IMR-90 (cell line): ENCODE measurements at regions not wholly inside any gene's neighbourhood (a gene's known extent, or its start where the extent isn't known, plus 50 kb on each side); places are given as distances from the start of the nearest gene placed in this dataset.

ENCODE experiments used
- ATAC-seq: fragments of 200-7000 bp; cut with Tn5 transposase; 2 replicates; pipeline ENCODE4 v1.9.1; 2020; ENCODE audit warnings: low read depth, mild to moderate bottlenecking, moderate library complexity
- BruUV-seq: library from RNA; stranded (reverse); fragments of 400-500 nt; replicated peaks from 2 replicates; lab custom pipeline; 2021; lab: Mats Ljungman, UMichigan
- CTCF ChIA-PET: fragments of 300-600 bp; formaldehyde crosslinking; extraction: SDS; loops from one replicate; lab custom pipeline; 2021; ENCODE audit warnings: antibody characterized with exemption; lab: Yijun Ruan, JAX
- POLR2A ChIA-PET: fragments of 300-600 bp; sonication (Branson Sonifier 250); formaldehyde crosslinking; loops from one replicate; lab custom pipeline; 2022; ENCODE audit warnings: antibody characterized with exemption; ENCODE audit not compliant: unreplicated experiment; lab: Charles Lee
- DNase-seq: peaks from one replicate; pipeline ENCODE4 v3.0.0; 2013
- H2AFZ ChIP-seq: replicated peaks from 2 replicates; pipeline ENCODE3; 2013; ENCODE audit warnings: low read length, mild to moderate bottlenecking; ENCODE audit not compliant: poor library complexity
- H2AK5ac ChIP-seq: 2 replicates; pipeline ENCODE4 v1.6.1; 2013; ENCODE audit warnings: low read depth, low read length, inconsistent platforms
- H2AK9ac ChIP-seq: replicated peaks from 2 replicates; pipeline ENCODE3; 2013; ENCODE audit warnings: mild to moderate bottlenecking, low read depth, low read length, moderate library complexity; ENCODE audit not compliant: poor library complexity
- H2BK120ac ChIP-seq: 2 replicates; pipeline ENCODE4 v1.6.1; 2013; ENCODE audit warnings: low read depth, low read length, inconsistent platforms
- H2BK15ac ChIP-seq: 3 replicates; pipeline ENCODE4 v1.6.1; 2013; ENCODE audit warnings: low read depth, low read length, inconsistent platforms
- H2BK20ac ChIP-seq: 2 replicates; pipeline ENCODE4 v1.6.1; 2013; ENCODE audit warnings: low read depth, mild to moderate bottlenecking, inconsistent platforms, low read length, moderate library complexity
- H2BK5ac ChIP-seq: 2 replicates; pipeline ENCODE4 v1.6.1; 2013; ENCODE audit warnings: mild to moderate bottlenecking, low read depth, low read length, inconsistent platforms; ENCODE audit not compliant: poor library complexity, severe bottlenecking
- H3K14ac ChIP-seq: replicated peaks from 2 replicates; pipeline ENCODE4 v1.6.1; 2013; ENCODE audit warnings: low read depth, low read length, inconsistent platforms
- H3K18ac ChIP-seq: 2 replicates; pipeline ENCODE4 v1.6.1; 2013; ENCODE audit warnings: low read depth, low read length, control low read depth
- H3K23ac ChIP-seq: 2 replicates; pipeline ENCODE4 v1.6.1; 2013; ENCODE audit warnings: low read depth, low read length, inconsistent platforms
- H3K27ac ChIP-seq: 2 replicates; pipeline ENCODE4 v1.5.1; 2013; ENCODE audit warnings: mild to moderate bottlenecking, control low read depth, low read length; ENCODE audit not compliant: insufficient read depth
- H3K27me3 ChIP-seq: 2 replicates; pipeline ENCODE4 v1.6.1; 2013; ENCODE audit warnings: low read length; ENCODE audit not compliant: control insufficient read depth, insufficient read depth
- H3K36me3 ChIP-seq: 2 replicates; pipeline ENCODE4 v1.6.1; 2013; ENCODE audit warnings: low read length, mixed read lengths; ENCODE audit not compliant: control insufficient read depth, insufficient read depth
- H3K4ac ChIP-seq: 2 replicates; pipeline ENCODE4 v1.6.1; 2013; ENCODE audit warnings: low read depth, low read length, inconsistent platforms
- H3K4me1 ChIP-seq: 2 replicates; pipeline ENCODE4 v1.6.1; 2013; ENCODE audit warnings: low read length, mixed read lengths; ENCODE audit not compliant: control insufficient read depth, insufficient read depth
- H3K4me2 ChIP-seq: 2 replicates; pipeline ENCODE4 v1.6.1; 2013; ENCODE audit warnings: low read depth, mild to moderate bottlenecking, control low read depth, low read length, moderate library complexity
- H3K4me3 ChIP-seq: 2 replicates; pipeline ENCODE4 v1.5.1; 2013; ENCODE audit warnings: low read depth, mild to moderate bottlenecking, control low read depth, low read length, moderate library complexity; ENCODE audit not compliant: insufficient read depth
- H3K56ac ChIP-seq: 2 replicates; pipeline ENCODE4 v1.6.1; 2013; ENCODE audit warnings: low read length, inconsistent platforms; ENCODE audit not compliant: insufficient read depth; ENCODE audit errors: extremely low read depth
- H3K79me1 ChIP-seq, 2 experiments: 2 replicates each; pipeline ENCODE4 v1.6.1; 2013; ENCODE audit warnings: low read length in 2 of 2, inconsistent platforms in 1 of 2, low read depth in 1 of 2
- H3K9ac ChIP-seq: 2 replicates; pipeline ENCODE4 v1.6.1; 2013; ENCODE audit warnings: low read depth, low read length, control low read depth
- H3K9me1 ChIP-seq: 2 replicates; pipeline ENCODE4 v1.6.1; 2013; ENCODE audit warnings: low read length, inconsistent platforms; ENCODE audit not compliant: insufficient read depth
- H3K9me3 ChIP-seq: 2 replicates; pipeline ENCODE4 v1.6.1; 2013; ENCODE audit warnings: low read length; ENCODE audit not compliant: control insufficient read depth, insufficient read depth
- H4K20me1 ChIP-seq: 2 replicates; pipeline ENCODE4 v1.6.1; 2013; ENCODE audit warnings: low read length, inconsistent platforms; ENCODE audit not compliant: insufficient read depth
- H4K5ac ChIP-seq: 2 replicates; pipeline ENCODE4 v1.6.1; 2013; ENCODE audit warnings: mild to moderate bottlenecking, low read depth, low read length, control low read depth
- H4K8ac ChIP-seq, 2 experiments: 2 replicates each; pipeline ENCODE4 v1.6.1; 2013; ENCODE audit warnings: low read depth in 2 of 2, low read length in 2 of 2, control low read depth in 1 of 2, inconsistent platforms in 1 of 2
- H4K91ac ChIP-seq: 2 replicates; pipeline ENCODE4 v1.6.1; 2013; ENCODE audit warnings: low read depth, low read length, inconsistent platforms; ENCODE audit not compliant: insufficient read depth
- CHD1 ChIP-seq: IDR thresholded peaks from 2 replicates; pipeline ENCODE4 v1.6.1; 2012; ENCODE audit warnings: low read depth, low read length, improper control_type of control experiment
- MAFK ChIP-seq: IDR thresholded peaks from 2 replicates; pipeline ENCODE4 v1.6.1; 2012; ENCODE audit warnings: low read depth, low read length, improper control_type of control experiment
- SMC3 ChIP-seq: fragments of 150-350 bp; IDR thresholded peaks from 2 replicates; pipeline ENCODE4 v1.6.1; 2016; ENCODE audit warnings: low read depth, mild to moderate bottlenecking, antibody characterized with exemption, low read length, moderate library complexity
- WGBS, 2 experiments: methylation state at CpG; one replicate each; pipeline versions ENCODE4 v1.1.5 to v1.1.7; 2013; ENCODE audit warnings: missing lambda C conversion rate in 2 of 2; ENCODE audit not compliant: insufficient read length in 1 of 2; ENCODE audit errors: extremely low coverage in 2 of 2; 5-methylcytosine and 5-hydroxymethylcytosine counted together
- dilution Hi-C: fragments of 300-500 bp; cut with HindIII; formaldehyde crosslinking; loops from one replicate; pipeline ENCODE4 v1.14.3; 2018; ENCODE audit warnings: low sequenced_read_pairs; ENCODE audit not compliant: unreplicated experiment
- in situ Hi-C: fragments of 300-500 bp; cut with MboI; formaldehyde crosslinking; loops from 3 replicates; pipeline ENCODE4 v1.14.3; 2019; ENCODE audit warnings: low sequenced_read_pairs, inconsistent platforms, mixed read lengths
- intact Hi-C: fragments of 100-400 bp; cut with micrococcal nuclease; formaldehyde crosslinking; loops from 2 replicates; pipeline ENCODE4 v1.10.0; 2022

GRCh38 chr3:163476179-163476578 is 1602.1 kb downstream of the SI start:
- H3K23ac ChIP-seq, result no peak overlapping the region
- no peak overlapping the region for H3K4me3 ChIP-seq
- no peak overlapping the region for H2AFZ ChIP-seq
- no peak overlapping the region for H4K5ac ChIP-seq
- H2BK20ac ChIP-seq, result no peak overlapping the region
- BruUV-seq, result no TSS peak
- H3K36me3 ChIP-seq, result no peaks in the 10 kb centered on the region
- no peaks in the 10 kb centered on the region for H3K79me1 ChIP-seq
- H3K14ac ChIP-seq, result no peak overlapping the region
- no peak overlapping the region for H2BK5ac ChIP-seq
- H3K4me2 ChIP-seq, result no peak overlapping the region
- POLR2A ChIA-PET, result no interaction called here
- no peak for DNase-seq
- no peak overlapping the region for H3K27ac ChIP-seq
- H3K4me1 ChIP-seq, result no peaks in the 10 kb centered on the region
- no peak overlapping the region for H2AK5ac ChIP-seq
- no peak overlapping the region for H2BK120ac ChIP-seq
- no peak overlapping the region for H3K4ac ChIP-seq
- H4K91ac ChIP-seq, result no peak overlapping the region
- WGBS, 2 experiments, result no CpG with 5 or more reads among the region's 2 CpGs
- no peak overlapping the region for H3K56ac ChIP-seq
- intact Hi-C loops, result no loop called here
- no peak overlapping the region for H4K8ac ChIP-seq
- H2BK15ac ChIP-seq, result no peak overlapping the region
- in situ Hi-C loops, result no loop called here
- no peak overlapping the region for H3K18ac ChIP-seq
- no peak for TF ChIP-seq CHD1
- TF ChIP-seq SMC3, result no peak
- no peak for TF ChIP-seq MAFK
- H2AK9ac ChIP-seq, result no peak overlapping the region
- no peak overlapping the region for H3K9ac ChIP-seq
- dilution Hi-C loops, result no loop called here
- no peaks in the 10 kb centered on the region for H3K27me3 ChIP-seq
- no peaks in the 10 kb centered on the region for H3K9me1 ChIP-seq
- no peaks in the 10 kb centered on the region for H4K20me1 ChIP-seq
- 0 out of 2 replicates have a peak, but pooled peaks cover 2% of the 10 kb centered on the region for H3K9me3 ChIP-seq
- no peak for ATAC-seq
- CTCF ChIA-PET, result no interaction called here
